ENCODE measurements at regions not wholly inside any gene's neighbourhood (a gene's known extent, or its start where the extent isn't known, plus 50 kb on each side); places are given as distances from the start of the nearest gene placed in this dataset.
"Not testable (repeated sequence)": the region's sequence is repeated elsewhere in the genome, so short reads cannot be mapped to it uniquely, and the experiment has no call there.

DNA sequence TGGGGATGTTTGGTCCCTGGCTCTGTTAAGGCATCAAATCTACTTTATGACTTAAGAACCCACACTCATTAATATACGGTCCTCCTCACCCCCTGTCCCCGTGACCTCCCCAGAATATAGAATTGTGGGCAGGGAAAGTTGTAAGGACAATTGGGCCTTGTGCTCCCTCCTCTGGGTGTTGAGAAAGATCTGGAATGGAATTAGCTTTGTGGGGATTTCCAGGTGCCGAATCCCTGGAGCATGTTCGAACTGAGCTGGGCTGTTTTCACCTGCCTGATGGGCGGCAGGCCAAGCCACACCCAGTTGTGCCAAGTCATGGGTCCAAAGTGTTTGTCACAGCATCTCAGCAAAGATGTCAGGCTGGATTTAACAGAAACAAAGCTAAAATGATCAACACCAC is 349.3 kb upstream of the KLF3 start:
- DNase-seq = no peak

DNA sequence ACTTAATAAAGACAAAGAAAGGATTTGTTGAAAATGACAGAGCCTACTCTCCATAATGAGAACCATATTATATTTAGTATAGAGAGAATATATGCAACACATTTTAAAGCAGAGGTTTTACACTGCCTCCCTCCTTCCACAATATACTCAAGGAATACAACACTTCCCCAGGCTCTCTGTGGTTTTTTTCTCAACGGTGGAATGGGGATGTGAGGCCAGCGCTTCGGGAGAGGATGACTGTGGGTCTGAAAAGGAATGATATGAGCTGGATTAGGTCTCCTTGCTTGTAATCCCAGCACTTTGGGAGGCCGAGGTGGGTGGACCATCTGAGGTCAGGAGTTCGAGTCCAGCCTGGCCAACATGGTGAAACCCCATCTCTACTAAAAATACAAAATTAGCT is 348.7 kb upstream of the KLF3 start:
- no peak for DNase-seq

DNA sequence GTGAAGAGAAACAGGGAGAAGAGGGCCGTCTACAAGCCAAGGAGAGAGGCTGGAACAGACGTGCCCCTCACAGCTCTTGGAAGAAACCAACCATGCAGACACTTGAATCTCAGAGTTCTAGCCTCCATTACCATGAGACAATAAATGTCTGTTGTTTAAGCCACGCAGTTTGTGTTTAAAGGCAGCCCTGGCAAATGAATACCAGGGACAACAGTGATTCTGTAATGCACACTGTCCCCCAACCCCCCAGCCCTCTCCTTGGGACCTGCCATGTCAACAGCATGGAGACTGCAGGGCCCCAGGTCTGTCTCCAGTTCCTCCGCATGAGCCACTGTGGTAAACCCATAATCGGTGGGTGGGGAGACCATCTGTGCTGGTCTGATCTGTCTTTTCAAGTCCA is 348.0 kb upstream of the KLF3 start:
- no peak for DNase-seq

DNA sequence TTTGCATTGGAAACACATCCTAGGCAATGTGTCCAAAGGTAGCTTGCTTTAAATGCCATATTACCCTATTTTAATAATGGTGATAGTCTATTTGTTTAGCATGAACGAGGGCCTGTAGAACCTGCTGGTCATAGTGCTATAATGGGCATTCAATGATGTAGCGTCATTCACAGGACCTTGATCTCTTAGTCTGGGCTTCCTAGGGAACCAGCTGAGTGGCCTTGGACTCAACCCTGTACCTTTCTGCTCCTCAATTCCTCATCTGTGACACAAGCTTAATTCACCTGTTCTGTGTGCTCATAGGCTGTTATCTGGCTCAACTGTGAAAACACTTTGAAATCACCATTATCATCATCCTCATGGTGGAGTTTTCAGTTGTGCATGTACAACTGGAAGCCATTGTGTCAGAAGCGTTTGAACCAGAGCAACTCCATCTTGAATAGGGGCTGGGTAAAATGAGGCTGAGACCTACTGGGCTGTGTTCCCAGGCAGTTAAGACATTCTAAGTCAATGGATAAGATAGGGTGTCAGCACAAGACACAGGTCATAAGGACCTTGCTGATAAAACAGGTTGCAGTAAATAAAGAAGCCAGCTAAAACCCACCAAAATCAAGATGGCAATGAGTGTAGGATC is 346.8 kb upstream of the KLF3 start:
- DNase-seq = no peak

DNA sequence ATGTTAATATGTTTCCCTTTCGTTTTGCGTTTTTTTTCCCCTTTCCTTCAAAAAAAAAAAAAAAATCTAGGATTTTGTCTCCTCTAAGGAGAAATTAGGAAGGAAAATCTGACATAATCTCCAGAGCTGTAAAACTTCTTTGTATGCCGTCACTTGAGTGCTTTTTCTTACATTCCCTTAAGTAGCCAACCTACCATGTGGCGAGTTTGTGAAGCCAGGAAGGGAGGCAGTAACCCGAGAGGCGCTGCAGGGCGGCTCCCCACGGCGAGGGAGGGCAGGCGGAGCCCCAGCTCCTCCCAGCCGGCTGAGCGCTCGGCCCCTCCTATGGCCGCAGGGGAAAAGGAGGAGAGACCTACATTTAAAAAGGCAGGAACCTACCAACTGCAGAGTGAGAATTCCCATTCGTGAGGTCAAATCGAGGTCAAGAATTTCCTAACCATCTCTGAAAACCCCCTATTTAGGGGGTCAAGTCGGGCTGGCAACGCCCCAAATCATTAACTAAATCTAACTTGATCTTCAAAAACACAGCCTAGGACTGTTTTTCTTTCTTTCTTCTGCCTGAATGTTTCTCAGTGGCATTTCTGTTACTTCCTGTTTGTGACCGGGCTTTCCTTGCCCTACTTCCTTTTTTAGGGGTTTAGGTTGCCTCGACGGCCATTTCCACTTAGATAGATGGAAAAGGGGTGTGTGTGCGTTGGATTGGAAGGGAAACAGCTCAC is 345.1 kb upstream of the KLF3 start:
- DNase-seq = peak; percentile 53 to 55

DNA sequence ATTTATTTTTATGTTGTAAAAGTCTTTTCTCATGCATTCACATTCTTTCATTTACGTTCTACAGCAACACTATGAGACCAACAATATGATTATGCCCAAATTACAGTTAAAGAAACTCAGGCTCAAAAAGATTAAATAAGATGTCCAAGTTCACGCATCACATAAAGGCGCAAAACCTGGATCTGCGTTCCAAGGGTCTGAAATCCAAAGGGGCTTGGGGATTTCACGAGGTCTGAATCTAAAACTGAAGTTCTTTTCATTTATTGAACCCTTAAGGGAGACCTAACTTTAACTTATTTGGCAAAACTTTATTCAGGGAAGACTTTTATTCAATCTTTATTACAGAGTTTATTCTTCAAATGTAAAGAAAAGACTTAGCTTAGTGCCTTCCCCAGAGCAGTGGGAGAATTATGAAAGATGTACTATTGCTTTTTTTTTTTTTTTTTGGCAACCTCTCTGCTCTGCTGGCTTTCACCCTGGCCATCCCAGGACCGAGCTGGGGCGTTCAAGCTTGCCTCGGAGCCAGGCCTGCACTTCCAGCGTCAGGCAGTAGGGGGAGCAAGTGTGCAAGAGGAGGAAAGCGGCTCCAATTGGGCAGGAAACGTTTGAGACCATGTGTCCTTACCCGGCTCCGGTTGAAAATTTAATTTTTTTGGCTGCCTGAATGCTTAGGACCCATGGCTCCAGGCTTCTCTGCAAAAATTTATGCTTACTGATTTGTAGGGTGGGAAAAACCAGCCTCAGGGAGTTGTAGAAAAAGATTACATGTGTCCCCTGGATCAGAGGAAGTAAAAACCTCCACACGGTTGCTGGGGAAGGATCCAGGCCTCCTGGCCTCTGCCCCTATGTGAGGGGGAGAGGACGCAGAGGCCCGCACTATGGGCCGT is 344.3 kb upstream of the KLF3 start:
- peak; percentile 90 to 95 for DNase-seq

DNA sequence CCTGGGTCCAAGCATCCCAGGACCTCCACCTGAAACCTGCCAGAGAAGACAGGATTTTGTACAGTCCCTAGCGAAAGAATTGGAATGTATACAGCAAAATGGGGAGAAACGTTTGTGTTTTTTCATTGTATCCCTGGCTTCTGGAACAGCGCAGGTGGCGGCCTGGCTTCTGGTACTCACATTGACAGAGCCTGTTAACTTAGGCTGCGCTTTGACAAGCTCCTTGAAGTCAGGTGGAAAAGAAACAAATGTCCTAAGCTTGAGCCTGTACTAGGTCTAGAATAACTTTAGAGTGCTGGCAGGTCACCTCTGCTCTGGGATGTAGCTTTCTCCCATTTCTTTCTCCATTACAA is 343.7 kb upstream of the KLF3 start:
- no peak for DNase-seq

DNA sequence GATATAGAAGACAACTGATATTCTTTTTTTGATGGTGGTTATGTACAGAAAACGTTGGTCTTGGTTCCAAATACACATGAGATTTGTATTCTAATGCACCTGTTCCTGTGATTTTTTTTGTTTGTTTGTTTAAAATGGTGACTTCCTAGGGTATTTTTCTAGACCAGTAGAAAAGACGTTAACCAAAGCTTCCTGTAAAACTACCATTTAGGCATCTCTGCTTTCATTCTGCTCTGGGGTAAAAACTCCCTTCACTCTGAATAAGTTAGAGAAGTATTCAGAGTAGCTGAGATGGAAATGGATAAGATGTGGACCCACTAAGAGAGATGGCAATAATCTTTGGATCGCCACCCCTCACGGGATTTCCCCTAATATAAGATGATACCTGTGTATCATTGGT is 343.2 kb upstream of the KLF3 start:
- no peak for DNase-seq

DNA sequence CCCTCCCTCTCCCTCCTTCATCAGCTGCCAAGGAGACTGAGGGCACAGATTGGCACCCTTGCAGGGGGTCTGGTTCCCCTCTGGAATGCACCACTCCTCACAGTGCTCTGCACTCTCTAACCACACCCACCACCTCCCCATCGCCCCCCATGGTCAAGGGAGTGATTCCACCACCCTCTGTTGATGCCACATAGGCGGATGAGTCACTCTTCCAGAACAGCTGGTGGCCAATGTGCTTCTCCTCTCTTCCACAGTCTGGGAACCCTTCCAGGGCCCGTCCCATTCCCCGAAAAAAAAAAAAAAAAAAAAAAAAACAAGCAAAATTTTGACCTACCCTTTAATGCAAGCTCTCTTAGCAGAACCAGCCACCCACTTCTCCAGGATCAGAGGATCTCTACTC is 341.3 kb upstream of the KLF3 start:
- DNase-seq = no peak

DNA sequence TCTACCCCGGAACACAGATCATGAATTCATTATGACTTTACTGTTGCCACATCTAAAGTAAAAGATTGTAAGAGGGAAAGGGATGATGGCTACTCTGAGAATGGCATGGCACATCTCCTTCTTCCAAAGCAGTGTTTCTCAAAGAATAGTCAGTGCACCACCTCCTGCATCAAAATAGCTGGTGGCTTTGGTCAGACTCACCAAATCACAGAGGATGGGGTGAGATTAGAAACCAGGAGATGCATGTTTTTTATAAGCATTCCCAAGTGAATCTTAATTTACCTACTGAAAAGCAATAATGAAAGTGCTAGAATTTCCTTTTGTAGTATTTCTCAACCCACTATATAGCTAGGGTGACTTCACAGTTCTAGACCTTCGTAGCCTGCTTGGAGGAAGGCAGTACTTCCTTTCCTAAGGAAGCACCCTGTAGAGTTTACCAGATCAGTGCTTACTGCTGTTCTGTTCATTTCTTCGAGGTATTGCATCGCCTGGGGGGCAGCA is 340.8 kb upstream of the KLF3 start:
- DNase-seq = no peak

DNA sequence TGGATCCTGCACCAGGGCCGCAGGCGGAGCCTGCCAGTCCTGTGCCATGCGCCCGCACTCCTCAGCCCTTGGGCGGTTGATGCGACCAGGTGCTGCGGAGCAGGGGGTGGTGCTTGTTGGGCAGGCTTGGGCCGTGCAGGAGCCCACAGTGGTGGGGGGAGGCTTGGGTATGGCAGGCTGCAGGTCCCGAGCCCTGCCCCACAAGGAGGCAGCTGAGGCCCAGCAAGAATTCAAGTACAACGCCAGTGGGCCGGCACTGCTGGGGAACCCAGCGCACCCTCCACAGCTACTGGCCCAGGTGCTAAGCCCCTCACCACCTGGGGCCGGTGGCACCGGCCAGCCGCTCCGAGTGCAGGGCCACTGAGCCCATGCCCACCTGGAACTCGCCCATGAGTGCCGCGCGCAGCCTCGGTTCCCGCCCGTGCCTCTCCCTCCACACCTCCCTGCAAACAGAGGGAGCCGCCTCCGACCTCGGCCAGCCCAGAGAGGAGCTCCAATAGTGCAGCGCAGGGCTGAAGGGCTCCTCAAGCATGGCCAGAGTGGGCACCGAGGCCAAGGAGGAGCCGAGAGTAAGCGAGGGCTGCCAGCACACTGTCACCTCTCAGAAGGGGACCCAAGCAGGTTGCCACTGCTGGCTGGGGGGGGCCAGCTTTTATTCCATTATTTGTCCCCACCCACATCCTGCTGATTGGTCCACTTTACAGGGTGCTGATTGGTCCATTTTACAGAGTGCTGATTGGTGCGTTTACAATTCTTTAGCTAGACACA is 339.0 kb upstream of the KLF3 start:
- no peak for DNase-seq

DNA sequence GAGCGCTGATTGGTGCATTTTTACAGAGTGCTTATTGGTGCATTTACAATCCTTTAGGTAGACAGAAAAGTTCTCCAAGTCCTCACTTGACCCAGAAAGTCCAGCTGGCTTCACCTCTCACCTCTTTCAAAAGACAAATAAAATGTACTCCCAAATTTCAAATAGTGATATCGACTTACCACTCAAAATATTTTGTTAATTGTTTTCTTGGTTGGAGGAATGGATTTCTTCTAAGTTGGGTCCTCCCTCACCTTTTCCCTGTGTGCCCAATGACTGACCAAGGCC is 338.4 kb upstream of the KLF3 start:
- DNase-seq = no peak

DNA sequence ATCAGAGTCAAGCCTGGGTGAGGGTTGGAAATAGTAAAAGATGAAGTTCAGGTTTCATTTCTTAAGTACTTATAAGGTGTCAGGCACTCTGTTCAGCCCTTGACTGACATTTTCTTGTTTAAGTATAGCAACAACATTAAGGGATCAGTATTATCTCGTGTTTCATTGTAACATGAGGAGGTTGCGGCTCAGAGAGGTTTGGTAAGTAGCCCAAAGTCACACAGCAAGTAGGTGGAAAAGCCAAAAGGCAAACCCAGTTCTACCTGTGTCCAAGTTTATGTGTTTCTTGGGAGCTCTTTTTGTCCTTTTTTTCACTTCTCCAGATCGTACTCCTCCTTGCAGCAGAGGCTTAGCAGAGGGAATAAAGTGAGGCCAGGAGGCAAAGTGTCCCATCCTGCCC is 337.5 kb upstream of the KLF3 start:
- no peak for DNase-seq

DNA sequence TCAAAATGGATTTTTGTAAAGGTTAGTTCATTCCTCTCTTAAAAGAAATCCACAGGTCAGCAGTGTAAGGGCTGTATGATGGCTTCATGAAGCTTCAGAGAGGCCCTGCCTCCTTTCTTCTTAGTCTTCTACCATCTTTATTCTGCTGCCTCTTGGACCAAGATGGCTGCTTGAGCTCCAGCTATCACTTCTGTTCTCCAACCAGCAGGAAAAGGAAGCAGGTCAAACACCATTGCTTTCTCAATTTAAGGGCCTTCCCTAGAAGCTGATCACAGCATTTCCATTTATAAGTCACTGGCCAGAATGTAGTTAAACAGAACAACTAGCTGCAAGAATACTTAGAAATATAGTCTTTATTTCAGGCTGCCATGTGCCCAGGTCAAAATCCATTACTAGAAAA is 336.8 kb upstream of the KLF3 start:
- no peak for DNase-seq

DNA sequence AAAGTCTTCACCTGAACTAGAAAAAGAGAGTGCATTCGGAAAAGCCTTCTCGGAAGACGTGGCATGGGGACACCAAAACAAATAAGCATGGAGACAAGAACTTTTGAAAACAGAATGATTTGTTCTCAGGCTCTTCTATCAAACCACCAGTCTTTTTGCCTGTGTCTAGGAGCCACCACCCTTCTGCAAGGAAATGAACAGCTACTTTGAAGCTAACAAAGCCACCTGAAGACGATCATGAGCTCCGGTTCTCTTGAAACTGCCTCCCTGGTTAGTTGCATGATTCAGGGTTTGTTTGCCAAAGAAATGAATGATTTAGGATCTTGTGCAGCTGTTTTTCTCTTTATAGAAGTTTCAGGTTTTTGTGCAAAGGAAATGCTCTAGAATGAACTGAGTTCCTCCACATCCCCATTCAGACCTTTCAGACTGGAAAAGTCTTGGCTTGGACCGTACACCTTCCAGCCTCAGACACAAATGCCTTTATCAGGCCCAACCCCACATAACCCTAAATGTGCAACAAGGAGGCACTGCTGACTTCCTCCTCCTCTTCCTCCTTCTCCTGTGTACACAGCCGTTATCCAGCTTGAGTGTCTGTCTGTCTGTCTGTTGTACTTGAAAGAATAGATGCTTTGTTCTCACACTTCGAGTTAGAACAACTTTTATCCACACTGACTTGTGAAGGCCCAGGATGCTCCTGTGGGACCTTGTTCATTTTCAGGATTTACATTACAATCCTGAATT is 334.8 kb upstream of the KLF3 start:
- no peak for DNase-seq

DNA sequence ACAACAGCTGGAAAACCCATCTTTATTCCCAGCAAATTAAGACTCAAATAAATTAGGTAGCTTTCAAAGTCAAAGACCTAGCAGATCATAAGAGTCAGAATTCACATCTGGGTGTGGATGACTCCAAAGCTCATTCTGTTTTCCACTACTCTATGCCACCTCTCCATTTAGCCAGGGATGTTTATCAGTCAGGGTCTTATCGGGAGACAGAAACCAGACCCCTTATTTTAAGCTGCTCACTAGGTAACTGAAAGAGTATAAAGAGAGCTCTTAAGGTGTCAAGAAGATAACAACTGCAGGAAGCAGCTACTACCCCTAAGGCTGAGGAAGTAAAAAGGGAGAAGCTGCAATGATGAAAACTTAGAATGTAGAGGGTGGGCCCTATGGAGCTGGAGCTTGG is 333.7 kb upstream of the KLF3 start:
- no peak for DNase-seq

DNA sequence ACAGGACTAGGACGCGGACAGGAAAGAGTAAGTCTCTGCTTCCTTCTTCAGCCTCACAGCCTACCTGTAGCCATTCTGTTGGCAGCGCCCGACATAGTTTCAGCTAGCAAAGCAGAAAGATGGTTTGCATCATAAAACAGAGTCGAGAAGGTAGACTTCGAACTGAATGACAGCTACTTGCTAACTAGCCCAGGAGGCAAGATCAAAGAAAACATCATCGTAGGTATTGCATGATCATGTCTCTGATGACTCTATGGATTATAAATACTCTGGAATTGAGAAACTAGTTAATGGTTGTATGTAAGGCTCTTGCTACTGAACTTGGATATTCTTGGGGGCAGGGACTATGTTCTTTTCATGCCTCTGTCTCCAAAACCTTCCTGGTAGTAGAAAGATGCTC is 333.1 kb upstream of the KLF3 start:
- DNase-seq = no peak

DNA sequence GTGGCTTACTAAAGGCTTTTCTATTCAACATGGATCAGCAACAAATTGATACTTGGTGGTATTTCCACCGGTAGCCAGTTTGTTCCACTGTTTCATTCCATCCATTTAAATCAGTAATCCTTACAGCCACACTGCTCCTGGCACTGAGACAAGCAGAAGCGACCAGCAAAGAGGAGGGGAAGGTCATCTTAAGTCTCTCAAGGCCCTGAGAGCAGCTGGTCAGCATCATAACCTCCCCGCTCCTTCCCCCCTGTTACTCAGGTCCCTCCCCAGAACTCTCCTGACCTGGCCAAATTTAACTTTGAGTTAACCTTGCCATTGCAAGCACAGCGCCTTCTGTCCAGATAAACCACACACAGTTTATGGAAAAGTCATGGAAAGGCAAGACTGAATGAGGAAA is 331.3 kb upstream of the KLF3 start:
- DNase-seq = no peak

DNA sequence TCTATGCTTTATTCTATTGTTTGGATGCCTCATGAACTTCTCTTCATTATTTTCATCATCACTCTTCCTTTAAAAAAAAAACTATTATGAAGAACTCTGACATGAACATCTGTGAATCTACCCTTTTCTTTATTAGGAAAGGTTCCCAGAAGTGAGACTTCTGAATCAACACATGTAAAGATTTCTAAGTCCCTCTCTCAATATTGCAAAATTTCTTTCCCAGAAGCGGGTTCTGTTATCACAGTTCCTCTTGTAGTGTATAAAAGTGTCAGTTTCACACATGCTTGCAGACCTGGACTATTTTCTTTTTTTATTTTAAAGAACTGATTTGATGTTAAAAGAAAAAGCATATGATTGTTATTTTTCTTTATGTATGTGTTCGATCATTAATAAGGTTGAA is 330.8 kb upstream of the KLF3 start:
- no peak for DNase-seq

DNA sequence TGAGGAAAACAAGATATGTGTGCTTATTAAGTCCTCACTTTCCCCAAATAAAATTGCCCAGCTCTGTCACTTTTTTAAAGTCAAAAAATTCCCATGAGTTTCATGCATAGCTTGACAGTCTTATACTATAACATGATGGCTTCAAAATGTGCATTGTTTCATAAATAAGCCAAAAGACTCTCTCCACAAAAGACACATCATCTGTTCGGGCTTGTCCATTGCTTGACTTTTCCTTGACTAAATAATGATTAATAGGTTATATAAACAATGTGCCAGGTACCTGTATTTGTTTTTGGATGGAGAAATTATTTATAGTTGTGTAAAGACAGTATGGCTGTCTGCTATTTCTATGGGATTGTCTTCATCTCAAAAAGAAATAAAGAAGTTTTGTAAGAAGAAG is 329.2 kb upstream of the KLF3 start:
- no peak for DNase-seq

DNA sequence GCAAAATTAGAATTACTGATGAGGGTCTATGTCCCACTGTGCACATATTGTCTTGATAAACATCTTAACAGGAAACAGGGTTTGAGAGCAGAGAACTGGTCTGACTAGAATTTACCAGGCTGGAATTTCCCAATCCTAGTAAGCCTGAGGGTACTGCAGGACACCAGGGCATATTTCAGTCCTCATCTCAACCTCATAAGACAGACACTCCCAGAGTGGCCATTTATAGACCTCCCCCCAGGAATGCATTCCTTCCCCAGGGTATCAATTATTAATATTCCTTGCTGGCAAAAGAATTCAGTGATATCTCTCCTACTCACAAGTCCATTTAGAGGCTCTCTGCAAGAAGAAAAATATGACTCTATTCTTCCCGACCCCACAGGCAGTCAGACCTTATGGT is 325.1 kb upstream of the KLF3 start:
- not testable (repeated sequence) for DNase-seq

DNA sequence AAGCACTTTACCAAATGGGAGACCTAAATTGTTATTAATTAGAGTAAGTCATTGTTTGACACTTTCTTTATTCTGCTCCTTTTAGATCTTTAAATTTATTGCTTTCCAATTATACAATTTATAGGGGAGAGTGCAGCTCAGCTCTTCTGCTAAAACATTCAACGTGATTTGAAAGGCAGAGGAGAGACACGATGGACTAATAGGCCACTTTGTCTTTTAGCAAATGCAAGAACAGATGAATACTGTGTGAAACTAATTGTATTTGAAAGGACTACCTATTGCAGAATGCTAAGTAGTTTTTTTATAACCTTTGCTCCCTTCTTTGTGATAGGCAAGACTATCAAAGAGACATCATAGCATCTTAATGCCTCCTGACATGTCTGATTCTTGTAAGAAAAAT is 320.4 kb upstream of the KLF3 start:
- DNase-seq = no peak

DNA sequence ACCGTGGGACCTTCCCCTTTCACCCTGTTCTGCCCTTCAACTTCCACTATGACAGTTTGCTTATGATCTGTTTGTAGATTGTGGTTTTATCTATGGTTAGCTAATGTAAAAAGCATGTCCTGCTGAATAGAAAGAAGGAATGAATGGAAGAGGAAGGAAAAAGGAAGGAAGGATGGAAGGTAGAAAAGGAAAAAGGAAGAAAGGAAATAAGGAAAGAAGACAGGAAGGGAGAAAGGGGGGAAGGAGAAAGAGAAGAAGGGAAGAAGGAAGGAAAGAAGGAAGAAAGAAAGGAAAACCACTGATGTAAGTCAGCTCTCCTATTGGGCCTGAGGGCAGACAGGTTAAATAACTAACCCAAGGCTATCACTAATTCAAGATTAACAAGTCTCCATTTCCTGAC is 319.1 kb upstream of the KLF3 start:
- no peak for DNase-seq
